IPS-11a (cell line): ENCODE measurements at regions not wholly inside any gene's neighbourhood (a gene's known extent, or its start where the extent isn't known, plus 50 kb on each side); places are given as distances from the start of the nearest gene placed in this dataset.
"Not testable (repeated sequence)": the region's sequence is repeated elsewhere in the genome, so short reads cannot be mapped to it uniquely, and the experiment has no call there.

Experiments
- H3K4me3 ChIP-seq: one replicate; pipeline ENCODE4 v1.5.1; 2013; ENCODE audit warnings: low read depth, low read length, control low read depth

GRCh38 chr14:30355431-30355913 is 203.5 kb upstream of the G2E3 start:
- H3K4me3 ChIP-seq, result no peak overlapping the region

- H3K4me3 ChIP-seq, result no peak overlapping the region
Measured at GRCh38 chr14:30356438-30357202, 202.3 kb upstream of the G2E3 start.

DNA sequence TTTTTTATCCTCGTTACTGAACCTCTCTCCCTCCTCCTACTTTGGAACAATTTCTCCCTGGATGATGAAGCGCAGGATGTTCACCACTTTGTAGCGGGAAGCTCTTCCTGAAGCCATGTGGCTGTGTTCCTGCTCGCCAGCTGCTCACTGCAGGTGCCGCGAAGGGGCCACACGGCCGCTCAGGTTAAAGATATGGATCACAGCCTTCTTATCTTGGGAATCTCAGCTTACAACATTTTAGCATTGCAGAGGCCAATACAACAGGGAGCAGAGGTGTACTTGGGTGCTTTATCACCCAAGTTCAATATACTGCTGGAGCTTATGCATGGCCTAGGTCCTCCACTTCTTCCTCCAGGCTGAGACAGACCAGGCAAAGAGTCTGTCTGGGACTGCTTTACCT is 201.2 kb upstream of the G2E3 start:
- H3K4me3 ChIP-seq, result no peak overlapping the region

- H3K4me3 ChIP-seq, result no peak overlapping the region
Measured at GRCh38 chr14:30362369-30363218, 196.4 kb upstream of the G2E3 start.

GRCh38 chr14:30363219-30363880 is 195.6 kb upstream of the G2E3 start:
- H3K4me3 ChIP-seq, result not testable (repeated sequence)

DNA sequence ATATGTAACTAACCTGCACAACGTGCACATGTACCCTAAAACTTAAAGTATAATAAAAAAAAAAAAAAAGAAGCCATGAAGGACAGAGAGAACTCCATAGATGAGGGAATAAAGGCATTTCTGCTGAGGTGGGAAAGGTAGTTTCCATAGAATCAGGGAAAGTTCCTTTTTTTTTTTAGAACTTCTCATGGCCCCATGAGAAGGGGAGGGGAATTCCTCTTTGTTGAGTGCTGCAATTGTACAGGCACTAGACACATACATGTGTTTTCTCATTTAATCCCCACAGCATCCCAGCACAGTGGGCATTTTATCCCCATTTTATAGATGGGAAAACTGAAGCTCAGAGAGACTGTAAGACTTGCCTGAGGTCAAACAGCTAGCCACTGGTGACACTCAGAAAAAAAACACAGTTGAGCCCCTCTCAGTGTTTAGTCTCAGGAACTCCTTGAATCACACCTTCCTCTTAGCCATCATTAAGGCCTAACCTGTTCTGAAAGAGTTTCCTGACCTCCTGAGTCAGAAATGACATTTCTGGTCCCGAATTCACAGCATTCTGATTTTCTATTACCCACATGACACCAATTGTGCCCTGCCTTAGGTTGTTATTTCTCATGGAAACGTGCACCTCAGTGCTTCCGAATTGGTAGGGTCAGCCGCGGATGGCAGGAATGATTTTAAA is 189.3 kb upstream of the G2E3 start:
- no peak overlapping the region for H3K4me3 ChIP-seq

DNA sequence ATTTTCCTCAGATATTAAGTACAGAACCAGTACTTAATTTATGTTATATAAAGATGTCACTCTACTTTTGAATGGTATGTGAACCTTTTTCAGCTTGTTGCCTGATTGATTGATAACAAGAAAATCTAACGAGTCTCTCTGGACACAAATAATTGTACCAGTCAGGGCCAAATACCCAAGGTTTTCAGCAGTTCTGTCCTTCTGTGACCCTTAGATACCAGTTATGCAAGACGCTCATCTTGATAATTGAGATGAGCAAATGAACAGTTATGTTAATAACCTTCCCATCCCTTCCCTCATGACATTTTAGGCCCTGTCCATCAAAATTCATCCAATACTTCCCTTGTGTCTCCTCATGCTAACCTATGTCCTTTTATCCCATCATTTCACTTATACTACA is 185.9 kb upstream of the G2E3 start:
- no peak overlapping the region for H3K4me3 ChIP-seq

DNA sequence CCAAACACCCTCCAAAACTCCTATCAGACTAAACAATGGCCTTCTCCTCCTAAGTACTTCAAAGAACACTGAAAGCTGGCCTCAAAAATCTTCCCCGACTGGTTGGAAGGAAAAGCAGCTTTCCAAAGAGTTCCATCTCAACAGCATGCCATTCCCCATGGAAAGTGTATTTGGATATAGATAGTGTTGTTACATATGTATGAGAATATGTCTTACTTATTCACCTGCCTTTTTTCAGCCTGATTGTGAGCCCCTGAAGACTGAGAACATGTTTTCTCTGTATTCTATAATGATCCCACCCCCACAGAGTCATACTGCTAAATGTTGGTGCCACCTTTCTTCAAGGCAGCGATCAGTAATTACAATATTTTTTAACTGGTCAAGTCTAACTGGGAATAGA is 185.4 kb upstream of the G2E3 start:
- no peak overlapping the region for H3K4me3 ChIP-seq

- no peak overlapping the region for H3K4me3 ChIP-seq
Measured at GRCh38 chr14:30375296-30375892, 183.6 kb upstream of the G2E3 start.

- no peak overlapping the region for H3K4me3 ChIP-seq
Measured at GRCh38 chr14:30381861-30382480, 177.0 kb upstream of the G2E3 start.

- no peak overlapping the region for H3K4me3 ChIP-seq
Measured at GRCh38 chr14:30385925-30386324, 173.0 kb upstream of the G2E3 start.

DNA sequence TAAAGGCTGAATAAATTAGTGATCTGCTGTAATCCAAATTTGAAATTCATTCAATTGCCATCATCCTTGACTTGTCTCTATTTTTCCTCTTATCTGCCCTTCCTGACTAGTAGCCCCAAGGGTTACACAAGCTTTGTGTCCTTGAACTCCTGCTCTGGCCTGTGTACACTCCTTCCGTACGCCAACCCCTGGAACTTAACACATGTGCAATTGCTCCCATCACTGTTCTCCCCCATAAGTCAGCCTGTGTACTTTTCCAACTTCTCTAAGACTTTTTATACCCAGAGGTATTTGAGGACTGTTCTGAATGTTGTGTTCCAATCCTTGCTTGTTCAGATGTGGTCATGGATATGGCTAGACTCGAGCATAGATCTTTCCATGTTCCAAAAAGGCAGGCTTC is 171.1 kb upstream of the G2E3 start:
- no peak overlapping the region for H3K4me3 ChIP-seq

GRCh38 chr14:30389134-30389876 is 169.7 kb upstream of the G2E3 start:
- H3K4me3 ChIP-seq, result no peak overlapping the region

- H3K4me3 ChIP-seq, result no peak overlapping the region
Measured at GRCh38 chr14:30389877-30390385, 169.0 kb upstream of the G2E3 start.

- H3K4me3 ChIP-seq, result no peak overlapping the region
Measured at GRCh38 chr14:30395065-30395464, 163.9 kb upstream of the G2E3 start.

DNA sequence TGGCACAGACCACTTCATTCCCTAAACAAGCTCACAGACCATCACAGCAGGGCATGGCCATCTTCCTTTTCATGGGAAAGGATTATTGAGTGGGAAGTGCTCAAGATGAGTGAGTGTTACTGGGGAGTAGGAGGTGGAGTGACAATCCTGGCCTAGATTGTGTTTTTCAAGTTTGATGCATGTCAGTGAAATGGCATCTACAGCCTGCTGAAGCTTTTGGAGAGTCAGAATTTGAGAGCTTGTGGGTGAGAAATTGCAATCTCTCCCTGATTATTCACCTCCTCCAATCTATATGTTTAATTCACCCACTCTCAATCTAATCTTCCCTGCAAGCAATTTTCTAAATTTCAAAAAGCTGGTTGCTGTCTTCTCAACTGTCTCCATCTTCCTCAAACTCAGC is 156.1 kb upstream of the G2E3 start:
- H3K4me3 ChIP-seq, result no peak overlapping the region

GRCh38 chr14:30403791-30404190 is 155.2 kb upstream of the G2E3 start:
- no peak overlapping the region for H3K4me3 ChIP-seq

DNA sequence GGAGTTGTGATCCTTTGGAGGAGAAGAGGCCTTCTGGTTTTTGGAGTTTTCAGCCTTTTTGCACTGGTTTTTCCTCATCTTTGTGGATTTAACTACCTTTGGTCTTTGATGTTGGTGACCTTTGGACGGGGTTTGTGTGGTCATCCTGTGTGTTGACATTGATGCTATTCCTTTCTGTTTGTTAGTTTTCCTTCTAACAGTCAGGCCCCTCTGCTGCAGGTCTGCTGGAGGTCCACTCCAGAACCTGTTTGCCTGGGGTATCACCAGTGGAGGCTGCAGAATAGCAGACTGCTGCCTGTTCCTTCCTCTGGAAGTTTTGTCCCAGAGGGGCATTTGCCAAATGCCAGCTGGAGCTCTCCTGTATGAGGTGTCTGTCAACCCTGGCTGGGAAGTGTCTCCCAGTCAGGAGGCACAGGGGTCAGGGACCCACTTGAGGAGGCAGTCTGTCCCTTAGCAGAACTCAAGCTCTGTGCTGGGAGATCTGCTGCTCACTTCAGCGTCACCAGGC is 149.4 kb upstream of the G2E3 start:
- not testable (repeated sequence) for H3K4me3 ChIP-seq

DNA sequence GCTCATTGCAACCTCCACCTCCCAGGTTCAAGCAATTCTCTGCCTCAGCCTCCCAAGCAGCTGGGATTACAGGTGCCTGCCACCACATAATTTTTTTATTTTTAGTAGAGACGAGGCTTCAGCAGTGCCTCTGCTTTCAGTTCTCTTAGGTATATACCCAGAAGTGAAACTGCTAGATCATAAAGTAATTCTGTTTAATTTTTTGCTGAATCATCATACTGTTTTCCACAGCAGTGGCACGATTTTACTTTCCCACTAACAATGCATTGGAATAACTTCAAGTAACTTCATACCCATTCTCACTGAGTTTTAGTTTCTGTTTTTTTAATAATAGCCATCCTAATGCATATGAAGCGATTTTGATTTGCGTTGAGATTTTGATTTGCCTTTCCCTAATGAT is 148.0 kb upstream of the G2E3 start:
- H3K4me3 ChIP-seq, result no peak overlapping the region
